ENCODE measurements at regions not wholly inside any gene's neighbourhood (a gene's known extent, or its start where the extent isn't known, plus 50 kb on each side); places are given as distances from the start of the nearest gene placed in this dataset.

- no peak overlapping the region for H3K9ac ChIP-seq (ENCODE audit: low read length)
- no peak overlapping the region for H3K23ac ChIP-seq (ENCODE audit: low read length in 2 of 2)
- no peak overlapping the region for H2AK5ac ChIP-seq (ENCODE audit: low read length, severe bottlenecking)
- no peaks in the 10 kb centered on the region for H3K27me3 ChIP-seq (ENCODE audit: control insufficient read depth in 1 of 2, insufficient read depth in 1 of 2, low read length in 2 of 2)
- no peak overlapping the region for H2AFZ ChIP-seq (ENCODE audit: low read depth, low read length)
- H2BK5ac ChIP-seq (ENCODE audit: low read depth, low read length, poor library complexity, severe bottlenecking) = no peak overlapping the region
- DNase-seq = no peak
- H3K14ac ChIP-seq (ENCODE audit: low read length in 2 of 2) = no peak overlapping the region
- no peak overlapping the region for H2BK120ac ChIP-seq (ENCODE audit: low read depth, low read length)
- no peak overlapping the region for H3K4me3 ChIP-seq (ENCODE audit: insufficient read depth in 1 of 2, low read depth in 1 of 2, low read length in 2 of 2)
- H3K4me1 ChIP-seq (ENCODE audit: control insufficient read depth, insufficient read depth, low read depth, low read length) = no peaks in the 10 kb centered on the region
- no peak overlapping the region for H3K18ac ChIP-seq (ENCODE audit: low read depth in 1 of 2, low read length in 2 of 2)
- no peak overlapping the region for H3K27ac ChIP-seq (ENCODE audit: low read length, poor library complexity, severe bottlenecking)
- H3K4ac ChIP-seq (ENCODE audit: low read depth in 1 of 2, low read length in 2 of 2) = no peak overlapping the region
- H4K8ac ChIP-seq (ENCODE audit: low read length) = no peak overlapping the region
- no peak overlapping the region for H2BK12ac ChIP-seq (ENCODE audit: low read length in 2 of 2)
- no peak overlapping the region for H3K4me2 ChIP-seq (ENCODE audit: low read length, poor library complexity, severe bottlenecking)
- no peaks in the 10 kb centered on the region for H3K36me3 ChIP-seq (ENCODE audit: control insufficient read depth in 1 of 2, insufficient read depth in 2 of 2, low read depth in 1 of 2, low read length in 2 of 2)
- 97% methylated on average over 4 of the region's 4 CpGs for WGBS
- H3K9me3 ChIP-seq (ENCODE audit: control insufficient read depth, low read length) = no peaks in the 10 kb centered on the region
- no peaks in the 10 kb centered on the region for H3K79me1 ChIP-seq (replicated peaks; ENCODE audit: low read length, poor library complexity, severe bottlenecking)
- H2BK15ac ChIP-seq (ENCODE audit: low read depth, poor library complexity, severe bottlenecking) = no peak overlapping the region
- H4K91ac ChIP-seq (ENCODE audit: low read length) = no peak overlapping the region
Observed at GRCh38 chr5:20574576-20574975, 586.6 kb upstream of the CDH18 start.

DNA sequence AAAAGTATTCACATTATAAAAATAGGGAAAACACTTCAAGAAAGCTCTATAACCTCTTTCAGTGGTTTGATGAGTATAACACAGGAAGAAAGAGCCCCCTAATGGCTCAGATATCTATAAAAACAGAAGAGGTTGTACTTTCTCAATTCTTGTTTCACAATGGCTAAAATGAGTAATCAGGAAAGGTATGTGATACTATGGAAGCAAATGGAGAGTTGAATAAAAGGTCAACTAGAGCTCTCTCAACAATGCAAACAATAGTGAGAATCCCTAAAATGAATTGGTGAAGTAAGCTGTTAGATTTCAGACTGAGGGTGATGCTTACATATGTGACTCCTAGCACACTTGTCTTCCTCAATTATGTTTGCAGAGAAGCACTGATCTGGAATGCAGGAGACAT lies 584.6 kb upstream of the CDH18 start:
- Histone ChIP-seq H3K23ac (ENCODE audit: low read length in 2 of 2) (no peak overlapping the region), H3K18ac (ENCODE audit: low read depth in 1 of 2, low read length in 2 of 2) (no peak overlapping the region), H3K27me3 (ENCODE audit: control insufficient read depth in 1 of 2, insufficient read depth in 1 of 2, low read length in 2 of 2) (no peaks in the 10 kb centered on the region), H3K14ac (ENCODE audit: low read length in 2 of 2) (no peak overlapping the region), H2BK15ac (ENCODE audit: low read depth, poor library complexity, severe bottlenecking) (no peak overlapping the region), H3K4me3 (ENCODE audit: insufficient read depth in 1 of 2, low read depth in 1 of 2, low read length in 2 of 2) (no peak overlapping the region), H3K4me1 (ENCODE audit: control insufficient read depth, insufficient read depth, low read depth, low read length) (no peaks in the 10 kb centered on the region), H2BK12ac (ENCODE audit: low read length in 2 of 2) (no peak overlapping the region), H2BK120ac (ENCODE audit: low read depth, low read length) (no peak overlapping the region), H2AK5ac (ENCODE audit: low read length, severe bottlenecking) (no peak overlapping the region), H3K9ac (ENCODE audit: low read length) (no peak overlapping the region), H4K91ac (ENCODE audit: low read length) (no peak overlapping the region), H3K9me3 (ENCODE audit: control insufficient read depth, low read length) (no peaks in the 10 kb centered on the region), H3K4ac (ENCODE audit: low read depth in 1 of 2, low read length in 2 of 2) (no peak overlapping the region), H3K4me2 (ENCODE audit: low read length, poor library complexity, severe bottlenecking) (no peak overlapping the region), H4K8ac (ENCODE audit: low read length) (no peak overlapping the region), H2BK5ac (ENCODE audit: low read depth, low read length, poor library complexity, severe bottlenecking) (no peak overlapping the region), H3K79me1 (replicated peaks; ENCODE audit: low read length, poor library complexity, severe bottlenecking) (no peaks in the 10 kb centered on the region), H3K36me3 (ENCODE audit: control insufficient read depth in 1 of 2, insufficient read depth in 2 of 2, low read depth in 1 of 2, low read length in 2 of 2) (no peaks in the 10 kb centered on the region), H3K27ac (ENCODE audit: low read length, poor library complexity, severe bottlenecking) (no peak overlapping the region), H2AFZ (ENCODE audit: low read depth, low read length) (no peak overlapping the region)
- peak; percentile 20 for DNase-seq

- Histone ChIP-seq H3K27ac (ENCODE audit: low read length, poor library complexity, severe bottlenecking) (no peak overlapping the region), H2AK5ac (ENCODE audit: low read length, severe bottlenecking) (no peak overlapping the region), H3K36me3 (ENCODE audit: control insufficient read depth in 1 of 2, insufficient read depth in 2 of 2, low read depth in 1 of 2, low read length in 2 of 2) (no peaks in the 10 kb centered on the region), H2BK5ac (ENCODE audit: low read depth, low read length, poor library complexity, severe bottlenecking) (no peak overlapping the region), H2BK15ac (ENCODE audit: low read depth, poor library complexity, severe bottlenecking) (no peak overlapping the region), H2AFZ (ENCODE audit: low read depth, low read length) (no peak overlapping the region), H3K18ac (ENCODE audit: low read depth in 1 of 2, low read length in 2 of 2) (no peak overlapping the region), H3K79me1 (replicated peaks; ENCODE audit: low read length, poor library complexity, severe bottlenecking) (no peaks in the 10 kb centered on the region), H3K14ac (ENCODE audit: low read length in 2 of 2) (no peak overlapping the region), H2BK120ac (ENCODE audit: low read depth, low read length) (no peak overlapping the region), H3K9ac (ENCODE audit: low read length) (no peak overlapping the region), H3K4me1 (ENCODE audit: control insufficient read depth, insufficient read depth, low read depth, low read length) (no peaks in the 10 kb centered on the region), H2BK12ac (ENCODE audit: low read length in 2 of 2) (no peak overlapping the region), H3K4me3 (ENCODE audit: insufficient read depth in 1 of 2, low read depth in 1 of 2, low read length in 2 of 2) (no peak overlapping the region), H3K9me3 (ENCODE audit: control insufficient read depth, low read length) (no peaks in the 10 kb centered on the region), H3K27me3 (ENCODE audit: control insufficient read depth in 1 of 2, insufficient read depth in 1 of 2, low read length in 2 of 2) (no peaks in the 10 kb centered on the region), H3K4ac (ENCODE audit: low read depth in 1 of 2, low read length in 2 of 2) (no peak overlapping the region), H4K91ac (ENCODE audit: low read length) (no peak overlapping the region), H3K23ac (ENCODE audit: low read length in 2 of 2) (no peak overlapping the region), H4K8ac (ENCODE audit: low read length) (no peak overlapping the region), H3K4me2 (ENCODE audit: low read length, poor library complexity, severe bottlenecking) (no peak overlapping the region)
- DNase-seq = no peak
Observed at GRCh38 chr5:20570486-20570885, 582.5 kb upstream of the CDH18 start.

DNA sequence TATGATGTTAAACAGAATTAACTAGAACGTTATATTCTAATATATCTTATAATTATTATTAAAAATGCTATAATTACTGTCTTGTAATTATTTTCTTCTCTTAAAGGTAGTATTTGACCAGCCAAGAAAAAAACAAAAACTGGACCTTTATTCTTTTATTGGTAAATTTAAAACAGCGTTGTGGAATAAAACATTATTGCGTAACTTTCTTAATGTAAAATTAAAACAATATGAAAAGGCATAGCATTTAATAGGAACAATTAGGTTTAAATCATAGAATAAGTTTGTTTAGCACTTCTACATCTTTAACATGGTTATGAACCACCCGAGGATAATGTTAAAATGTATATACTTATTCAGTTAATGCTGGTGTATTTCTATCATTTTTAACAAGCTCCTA lies 574.5 kb upstream of the CDH18 start:
- DNase-seq = no peak
- Histone ChIP-seq H3K4me2 (ENCODE audit: low read length, poor library complexity, severe bottlenecking) (no peak overlapping the region), H3K18ac (ENCODE audit: low read depth in 1 of 2, low read length in 2 of 2) (no peak overlapping the region), H3K27ac (ENCODE audit: low read length, poor library complexity, severe bottlenecking) (no peak overlapping the region), H2AK5ac (ENCODE audit: low read length, severe bottlenecking) (no peak overlapping the region), H3K27me3 (ENCODE audit: control insufficient read depth in 1 of 2, insufficient read depth in 1 of 2, low read length in 2 of 2) (no peaks in the 10 kb centered on the region), H3K4me3 (ENCODE audit: insufficient read depth in 1 of 2, low read depth in 1 of 2, low read length in 2 of 2) (no peak overlapping the region), H3K23ac (ENCODE audit: low read length in 2 of 2) (no peak overlapping the region), H3K4ac (ENCODE audit: low read depth in 1 of 2, low read length in 2 of 2) (no peak overlapping the region), H3K9ac (ENCODE audit: low read length) (no peak overlapping the region), H2BK120ac (ENCODE audit: low read depth, low read length) (no peak overlapping the region), H2BK12ac (ENCODE audit: low read length in 2 of 2) (no peak overlapping the region), H3K36me3 (ENCODE audit: control insufficient read depth in 1 of 2, insufficient read depth in 2 of 2, low read depth in 1 of 2, low read length in 2 of 2) (no peaks in the 10 kb centered on the region), H3K9me3 (ENCODE audit: control insufficient read depth, low read length) (no peaks in the 10 kb centered on the region), H2BK5ac (ENCODE audit: low read depth, low read length, poor library complexity, severe bottlenecking) (no peak overlapping the region), H2BK15ac (ENCODE audit: low read depth, poor library complexity, severe bottlenecking) (no peak overlapping the region), H3K14ac (ENCODE audit: low read length in 2 of 2) (no peak overlapping the region), H2AFZ (ENCODE audit: low read depth, low read length) (no peak overlapping the region), H4K91ac (ENCODE audit: low read length) (no peak overlapping the region), H3K4me1 (ENCODE audit: control insufficient read depth, insufficient read depth, low read depth, low read length) (no peaks in the 10 kb centered on the region), H4K8ac (ENCODE audit: low read length) (no peak overlapping the region), H3K79me1 (replicated peaks; ENCODE audit: low read length, poor library complexity, severe bottlenecking) (no peaks in the 10 kb centered on the region)
- WGBS = no CpG with 5 or more reads among the region's 4 CpGs
